ENCODE measurements at regions not wholly inside any gene's neighbourhood (a gene's known extent, or its start where the extent isn't known, plus 50 kb on each side); places are given as distances from the start of the nearest gene placed in this dataset.

GRCh38 chr15:98398886-98399285 is 249.5 kb upstream of the IGF1R start:
- 29% methylated on average over 4 of the region's 4 CpGs for WGBS (ENCODE audit: missing lambda C conversion rate)
- Histone ChIP-seq H3K4me3 (no peak overlapping the region), H3K4me1 (0 out of 3 replicates have a peak, but pooled peaks cover 4% of the 10 kb centered on the region), H3K27ac (no peak overlapping the region), H3K9me3 (no peaks in the 10 kb centered on the region), H3K4me2 (no peak overlapping the region)
- TF ChIP-seq PBX3 (IDR thresholded peaks at IDR 0.05) (no peak), EP300 (IDR thresholded peaks at IDR 0.05) (no peak), RFX5 (IDR thresholded peaks at IDR 0.05) (no peak), HMGXB4 (CRISPR knock-in tag; IDR thresholded peaks at IDR 0.05; ENCODE audit: borderline replicate concordance) (no peak), HOXB5 (CRISPR knock-in tag; IDR thresholded peaks at IDR 0.05) (no peak), NR3C1 (IDR thresholded peaks at IDR 0.05) (no peak), NPAS2 (CRISPR knock-in tag; IDR thresholded peaks at IDR 0.05; ENCODE audit: borderline replicate concordance) (no peak), ZC3H11A (IDR thresholded peaks at IDR 0.05) (no peak), KDM5A (IDR thresholded peaks at IDR 0.05) (no peak), FOSL2 (IDR thresholded peaks at IDR 0.05) (no peak), FOSL2 (CRISPR knock-in tag; IDR thresholded peaks at IDR 0.05) (no peak), NFE2L2 (conservative IDR thresholded peaks at IDR 0.05; ENCODE audit: low read length) (no peak), CEBPB (IDR thresholded peaks at IDR 0.05) (no peak), USF2 (IDR thresholded peaks at IDR 0.05) (no peak), SMC3 (IDR thresholded peaks at IDR 0.05) (no peak), JUN (IDR thresholded peaks at IDR 0.05) (no peak), PHF8 (IDR thresholded peaks at IDR 0.05; ENCODE audit: borderline replicate concordance, low read depth) (no peak), BCL3 (IDR thresholded peaks at IDR 0.05) (no peak), RNF2 (IDR thresholded peaks at IDR 0.05; ENCODE audit: borderline replicate concordance, low read depth) (no peak), BHLHE40 (IDR thresholded peaks at IDR 0.05; ENCODE audit: low read depth, low read length) (no peak)
- FAIRE-seq, result no peak
- POLR2A ChIA-PET, result no interaction called here
- CTCF ChIA-PET, result interaction anchor here (0.6 to 3.3 kb wide), 5 partner anchors 11 to 108 kb away, joined by 3 to 14 read pairs (median 3); no protein-coding TSS in a partner anchor
- no peak for ATAC-seq
- no peak for DNase-seq (ENCODE audit: low read depth in 1 of 2, low spot score in 1 of 2)

GRCh38 chr15:98400120-98400519 is 248.2 kb upstream of the IGF1R start:
- Histone ChIP-seq H3K27ac (no peak overlapping the region), H3K9me3 (no peaks in the 10 kb centered on the region), H3K4me2 (no peak overlapping the region), H3K4me3 (no peak overlapping the region), H3K4me1 (0 out of 3 replicates have a peak, but pooled peaks cover 4% of the 10 kb centered on the region)
- ATAC-seq, result no peak
- TF ChIP-seq ZFP36 (IDR thresholded peaks at IDR 0.05; ENCODE audit: borderline replicate concordance, partially characterized antibody) (no peak), MAFK (IDR thresholded peaks at IDR 0.05; ENCODE audit: partially characterized antibody) (no peak), MYC (IDR thresholded peaks at IDR 0.05; ENCODE audit: borderline replicate concordance, low read length) (no peak)
- no peak for FAIRE-seq
- 0% methylated on average over 2 of the region's 2 CpGs for WGBS (ENCODE audit: missing lambda C conversion rate)
- CTCF ChIA-PET, result interaction anchor here (1.0 to 3.3 kb wide), 6 partner anchors 14 to 88 kb away, joined by 3 to 14 read pairs (median 4); no protein-coding TSS in a partner anchor
- POLR2A ChIA-PET, result no interaction called here
- DNase-seq (ENCODE audit: low read depth in 1 of 2, low spot score in 1 of 2), result no peak

Measured in A549 (cell line).